Ovary (tissue), 7 donors: ENCODE measurements at regions not wholly inside any gene's neighbourhood (a gene's known extent, or its start where the extent isn't known, plus 50 kb on each side); places are given as distances from the start of the nearest gene placed in this dataset.

ENCODE experiments used
- DNase-seq, 5 donors: peaks; one replicate each; pipeline ENCODE4 v3.0.0-alpha.2; 2019 to 2020
- H3K27ac ChIP-seq, 2 donors: fragments of 200-600 bp; one replicate each; pipeline versions ENCODE4 v1.5.1 to v1.8.0; 2019 to 2022
- H3K27me3 ChIP-seq: fragments of 200-600 bp; one replicate; pipeline ENCODE4 v1.8.0; 2022
- H3K36me3 ChIP-seq: fragments of 200-600 bp; sonication (generic); one replicate; pipeline ENCODE4 v1.5.1; 2019
- H3K4me1 ChIP-seq: one replicate; pipeline ENCODE4 v1.8.1; 2013; ENCODE audit warnings: mild to moderate bottlenecking, moderate library complexity; ENCODE audit not compliant: insufficient read depth
- H3K4me3 ChIP-seq: fragments of 200-600 bp; sonication (generic); one replicate; pipeline ENCODE4 v1.5.1; 2017
- H3K9me3 ChIP-seq, 2 donors: fragments of 200-600 bp in 1 of 2; sonication (generic) in 1 of 2; one replicate each; pipeline versions ENCODE4 v1.5.1 to v1.8.1; 2013 to 2019; ENCODE audit warnings: mild to moderate bottlenecking in 1 of 2, moderate library complexity in 1 of 2
- CTCF ChIP-seq, 3 donors: fragments of 450-650 bp in 2 of 3; fragments of 200-600 bp in 1 of 3; IDR thresholded peaks; one replicate each; pipeline versions ENCODE4 v1.5.1 to v1.8.0; 2016 to 2022; ENCODE audit warnings: antibody characterized with exemption in 3 of 3, mild to moderate bottlenecking in 1 of 3
- EP300 ChIP-seq: sonication (generic); formaldehyde crosslinking; IDR thresholded peaks from one replicate; pipeline ENCODE4 v1.6.1; 2017; ENCODE audit warnings: antibody characterized with exemption
- POLR2A ChIP-seq: fragments of 450-650 bp; IDR thresholded peaks from one replicate; pipeline ENCODE4 v1.6.1; 2017; ENCODE audit warnings: antibody characterized with exemption, mild to moderate bottlenecking, moderate library complexity
- WGBS, 3 donors: extraction: QIAGEN DNeasy Blood & Tissue Kit in 1 of 3; methylation state at CpG; one replicate each; pipeline versions ENCODE4 v1.1.5 to v1.1.7; 2013 to 2017; 5-methylcytosine and 5-hydroxymethylcytosine counted together
- intact Hi-C, 4 donors: fragments of 100-400 bp; cut with DNase I; formaldehyde crosslinking; loops; one replicate each; pipeline versions ENCODE4 v1.11.0 to v1.15.1; 2022 to 2023
- donor health status: DM: no; HTN: no; CAD: no; lungs with moderate emphysema.
- donor health status: DM: no; HTN: no; CAD: no.
- donor health status: Bipolar disorder and iron deficiency.
- donor health status: DM: no; HTN: no; CAD: no.
- donor health status: DM: yes; HTN: yes; CAD: no.

- no peak for DNase-seq
- no peaks in the 10 kb centered on the region for H3K9me3 ChIP-seq
- H3K36me3 ChIP-seq: no peaks in the 10 kb centered on the region
- H3K4me3 ChIP-seq: no peak overlapping the region
- 52 to 67% (median 64%) methylated on average over 5 of the region's 5 CpGs for WGBS, 3 donors
- intact Hi-C loops: no loop called here
- no peak for TF ChIP-seq POLR2A
- H3K4me1 ChIP-seq: no peaks in the 10 kb centered on the region
- H3K27ac ChIP-seq: no peak overlapping the region
- no peaks in the 10 kb centered on the region for H3K27me3 ChIP-seq
Measured at GRCh38 chr4:155474758-155475157, 98.0 kb upstream of the MAP9 start.

DNA sequence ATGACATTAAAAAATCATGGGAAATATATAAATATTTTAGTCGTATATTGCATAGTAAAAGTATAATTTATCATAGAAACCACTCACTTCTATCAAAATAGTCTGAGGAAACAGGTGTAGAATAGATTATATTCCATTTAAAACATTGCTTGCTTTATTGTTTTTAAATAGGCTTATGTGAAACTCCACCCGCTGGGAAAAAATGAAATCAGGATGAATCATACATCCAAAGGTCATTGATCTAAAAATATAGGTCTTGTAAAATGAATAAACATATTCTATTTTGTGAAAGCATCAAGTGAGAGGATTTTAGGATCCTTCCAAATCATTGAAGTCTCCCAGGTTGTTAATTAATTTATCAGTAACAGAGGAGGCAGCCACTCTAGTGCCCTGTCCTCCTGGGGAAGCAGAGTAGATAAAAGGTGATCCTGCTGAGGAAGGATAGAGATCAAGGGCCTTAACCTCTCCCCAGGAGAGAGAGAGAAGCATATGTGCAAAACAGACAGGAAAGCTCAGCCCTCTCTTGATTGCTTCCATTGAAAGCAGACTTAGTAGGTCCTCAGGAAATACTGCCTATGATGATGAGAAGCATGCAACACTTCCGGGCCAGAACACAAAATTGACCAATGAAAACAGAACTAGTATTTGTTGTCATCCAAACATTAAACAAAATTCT lies 96.8 kb upstream of the MAP9 start:
- Histone ChIP-seq H3K9me3 (no peaks in the 10 kb centered on the region), H3K27me3 (no peaks in the 10 kb centered on the region), H3K36me3 (no peaks in the 10 kb centered on the region), H3K27ac (no peak overlapping the region), H3K4me1 (no peaks in the 10 kb centered on the region), H3K4me3 (no peak overlapping the region)
- no peak for DNase-seq
- intact Hi-C loops: no loop called here
- no peak for TF ChIP-seq CTCF (IDR thresholded peaks at IDR 0.05)
- no peak for TF ChIP-seq POLR2A
- TF ChIP-seq EP300: no peak
- 51 to 61% (median 58%) methylated on average over 3 of the region's 3 CpGs for WGBS, 3 donors

- intact Hi-C loops: no loop called here
- H3K27ac ChIP-seq: no peak overlapping the region
- no peaks in the 10 kb centered on the region for H3K9me3 ChIP-seq
- TF ChIP-seq CTCF (IDR thresholded peaks at IDR 0.05) (no peak), EP300 (no peak), POLR2A (no peak)
- no peaks in the 10 kb centered on the region for H3K36me3 ChIP-seq
- DNase-seq: no peak
- no peaks in the 10 kb centered on the region for H3K4me1 ChIP-seq
- no peaks in the 10 kb centered on the region for H3K27me3 ChIP-seq
- H3K4me3 ChIP-seq: no peak overlapping the region
- WGBS, 3 donors: 53 to 65% (median 64%) methylated on average over 1 of the region's 1 CpG
Measured at GRCh38 chr4:155468282-155468681, 91.5 kb upstream of the MAP9 start.

DNA sequence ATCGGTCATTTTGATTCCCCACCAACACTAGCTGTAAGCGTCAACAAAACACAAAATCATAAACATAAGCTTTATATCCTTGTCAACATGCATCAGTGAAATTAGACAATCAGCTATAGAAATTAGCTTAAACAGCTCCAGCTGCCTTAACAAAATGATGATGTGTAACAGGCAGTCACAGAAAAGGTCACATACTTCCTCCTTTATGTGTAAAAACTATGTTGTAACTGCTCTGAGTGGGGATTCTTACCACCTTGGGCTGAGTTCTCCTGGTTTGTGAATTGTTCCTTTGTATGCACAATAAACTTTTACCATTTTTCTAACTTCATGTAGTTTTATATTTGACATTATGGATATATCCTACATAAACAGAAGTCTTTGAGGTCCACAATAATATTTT lies 73.9 kb upstream of the MAP9 start:
- no peak for DNase-seq
- intact Hi-C loops: no loop called here
- H3K27me3 ChIP-seq: no peaks in the 10 kb centered on the region
- H3K36me3 ChIP-seq: no peaks in the 10 kb centered on the region
- TF ChIP-seq EP300: no peak
- no peak for TF ChIP-seq CTCF (IDR thresholded peaks at IDR 0.05)
- TF ChIP-seq POLR2A: no peak
- H3K9me3 ChIP-seq: no peaks in the 10 kb centered on the region
- WGBS, 3 donors: 88 to 94% (median 91%) methylated on average over 2 of the region's 2 CpGs
- H3K4me1 ChIP-seq: no peaks in the 10 kb centered on the region
- no peak overlapping the region for H3K27ac ChIP-seq
- H3K4me3 ChIP-seq: no peak overlapping the region

- TF ChIP-seq CTCF (IDR thresholded peaks at IDR 0.05): no peak
- no peak for TF ChIP-seq POLR2A
- TF ChIP-seq EP300: no peak
Measured at GRCh38 chr4:155445306-155445705, 68.5 kb upstream of the MAP9 start.

More at GRCh38 chr4:155445306-155445705, 68.5 kb upstream of the MAP9 start:
- 88 to 95% (median 90%) methylated on average over 1 of the region's 1 CpG for WGBS, 3 donors
- no peaks in the 10 kb centered on the region for H3K27me3 ChIP-seq
- no peak for DNase-seq
- no peak overlapping the region for H3K4me3 ChIP-seq
- no peaks in the 10 kb centered on the region for H3K36me3 ChIP-seq
- H3K4me1 ChIP-seq: no peaks in the 10 kb centered on the region
- H3K27ac ChIP-seq: no peak overlapping the region
- H3K9me3 ChIP-seq: no peaks in the 10 kb centered on the region
- intact Hi-C loops: loop anchor here in 1 of 4 donors (10.0 kb wide), 1 partner anchor 339 kb away; no protein-coding TSS in a partner anchor
